ENCODE measurements at regions not wholly inside any gene's neighbourhood (a gene's known extent, or its start where the extent isn't known, plus 50 kb on each side); places are given as distances from the start of the nearest gene placed in this dataset.

DNA sequence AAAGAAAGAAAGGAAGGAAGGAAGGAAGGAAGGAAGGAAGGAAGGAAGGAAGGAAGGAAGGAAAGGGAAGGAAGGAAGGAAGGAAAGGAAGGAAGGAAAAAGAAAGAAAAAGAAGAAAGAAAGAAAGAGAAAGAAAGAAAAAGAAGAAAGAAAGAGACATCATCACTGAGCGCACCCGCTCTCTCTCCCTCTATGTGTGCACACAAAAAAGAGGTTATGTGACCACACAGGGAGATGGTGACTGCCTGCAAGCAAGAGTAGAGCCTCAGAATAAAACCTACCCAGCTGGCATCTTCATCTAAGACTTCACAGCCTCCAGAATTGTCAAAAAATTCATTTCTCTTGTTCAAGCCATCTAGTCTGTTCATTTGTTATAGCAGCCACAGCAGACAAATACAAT, 1307.4 kb upstream of the ACVR2A start:
- TF ChIP-seq, protein P1, sequence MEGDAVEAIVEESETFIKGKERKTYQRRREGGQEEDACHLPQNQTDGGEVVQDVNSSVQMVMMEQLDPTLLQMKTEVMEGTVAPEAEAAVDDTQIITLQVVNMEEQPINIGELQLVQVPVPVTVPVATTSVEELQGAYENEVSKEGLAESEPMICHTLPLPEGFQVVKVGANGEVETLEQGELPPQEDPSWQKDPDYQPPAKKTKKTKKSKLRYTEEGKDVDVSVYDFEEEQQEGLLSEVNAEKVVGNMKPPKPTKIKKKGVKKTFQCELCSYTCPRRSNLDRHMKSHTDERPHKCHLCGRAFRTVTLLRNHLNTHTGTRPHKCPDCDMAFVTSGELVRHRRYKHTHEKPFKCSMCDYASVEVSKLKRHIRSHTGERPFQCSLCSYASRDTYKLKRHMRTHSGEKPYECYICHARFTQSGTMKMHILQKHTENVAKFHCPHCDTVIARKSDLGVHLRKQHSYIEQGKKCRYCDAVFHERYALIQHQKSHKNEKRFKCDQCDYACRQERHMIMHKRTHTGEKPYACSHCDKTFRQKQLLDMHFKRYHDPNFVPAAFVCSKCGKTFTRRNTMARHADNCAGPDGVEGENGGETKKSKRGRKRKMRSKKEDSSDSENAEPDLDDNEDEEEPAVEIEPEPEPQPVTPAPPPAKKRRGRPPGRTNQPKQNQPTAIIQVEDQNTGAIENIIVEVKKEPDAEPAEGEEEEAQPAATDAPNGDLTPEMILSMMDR (IDR thresholded peaks at IDR 0.05; ENCODE audit: extremely low read depth, insufficient read depth, missing control alignments): no peak
- in situ Hi-C loops (cut with MboI; ENCODE audit: low pct_unique_long_range_greater_than_20kb, low sequenced_read_pairs, unreplicated experiment): no loop called here
- DNase-seq (ENCODE audit: low spot score): no peak

DNA sequence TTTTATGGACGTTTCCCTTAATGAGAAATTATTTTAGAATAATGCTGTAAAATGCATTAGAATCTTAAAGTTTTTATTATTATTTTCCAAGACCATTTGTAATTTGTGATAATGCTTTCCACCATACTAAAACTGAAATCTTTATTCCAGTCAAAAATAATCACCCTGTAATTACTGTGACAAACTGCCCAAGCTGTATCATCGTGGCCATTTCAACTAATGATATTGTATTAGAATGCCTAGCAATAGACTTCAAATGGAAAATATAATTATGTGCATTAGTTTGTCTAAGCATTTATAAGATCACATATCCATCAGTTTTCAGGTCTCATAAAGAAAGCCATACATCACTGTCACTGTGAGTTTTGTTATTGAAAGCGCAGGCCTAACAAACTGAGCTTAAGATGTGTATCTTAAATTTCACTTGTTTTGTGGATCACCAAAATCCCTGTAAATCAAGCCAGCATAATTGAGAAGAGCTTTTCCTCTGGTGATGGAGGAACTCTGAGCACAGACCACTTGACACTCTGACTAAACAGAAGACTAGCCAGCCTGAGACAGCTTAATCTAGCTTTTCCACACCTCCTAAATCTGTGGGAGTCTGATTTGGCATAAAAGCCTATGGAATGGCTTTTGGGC, 1312.2 kb upstream of the ACVR2A start:
- in situ Hi-C loops (cut with MboI; ENCODE audit: low pct_unique_long_range_greater_than_20kb, low sequenced_read_pairs, unreplicated experiment): no loop called here
- TF ChIP-seq, protein P1 (IDR thresholded peaks at IDR 0.05; ENCODE audit: extremely low read depth, insufficient read depth, missing control alignments): no peak
- DNase-seq (ENCODE audit: low spot score): no peak

DNA sequence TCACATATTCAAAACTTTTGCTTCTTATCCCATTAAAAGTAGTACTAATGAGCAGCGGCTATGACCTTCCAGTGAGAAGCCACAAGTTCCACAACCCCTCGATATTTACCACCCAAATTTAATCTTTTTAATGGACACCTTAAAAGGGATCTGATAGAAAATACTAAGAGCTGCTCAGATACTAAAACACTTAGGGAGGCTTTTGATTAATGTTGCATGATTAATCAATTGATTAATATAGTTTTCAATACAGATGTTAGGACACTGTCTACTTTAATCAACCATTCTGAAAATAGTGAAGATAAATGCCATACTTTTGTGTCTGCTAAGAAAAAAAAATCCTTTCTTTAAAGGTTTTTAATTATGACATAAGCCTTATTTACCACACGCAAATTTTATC, 1312.8 kb upstream of the ACVR2A start:
- DNase-seq (ENCODE audit: low spot score): no peak
- in situ Hi-C loops (cut with MboI; ENCODE audit: low pct_unique_long_range_greater_than_20kb, low sequenced_read_pairs, unreplicated experiment): no loop called here
- TF ChIP-seq, protein P1 (IDR thresholded peaks at IDR 0.05; ENCODE audit: extremely low read depth, insufficient read depth, missing control alignments): no peak

DNA sequence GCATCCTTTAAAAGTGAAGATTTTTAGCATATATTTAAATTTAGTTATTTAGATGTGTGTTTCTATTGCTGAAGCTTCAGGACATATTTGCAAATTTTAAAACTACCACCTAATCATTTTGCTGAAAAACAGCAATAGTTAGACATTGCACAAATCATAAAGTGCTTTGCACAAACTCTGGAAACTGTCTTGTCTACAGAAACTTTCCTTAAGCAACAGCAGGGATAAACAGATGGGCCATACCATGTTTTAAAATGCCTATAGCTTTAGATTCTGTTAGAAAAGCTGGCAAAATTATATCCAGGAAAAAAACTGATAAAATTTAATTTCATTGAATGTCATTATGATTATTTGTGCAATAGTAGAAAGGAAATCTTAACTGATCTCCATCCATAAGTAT, 1313.9 kb upstream of the ACVR2A start:
- in situ Hi-C loops (cut with MboI; ENCODE audit: low pct_unique_long_range_greater_than_20kb, low sequenced_read_pairs, unreplicated experiment): no loop called here
- TF ChIP-seq, protein P1 (IDR thresholded peaks at IDR 0.05; ENCODE audit: extremely low read depth, insufficient read depth, missing control alignments): no peak
- no peak for DNase-seq (ENCODE audit: low spot score)

DNA sequence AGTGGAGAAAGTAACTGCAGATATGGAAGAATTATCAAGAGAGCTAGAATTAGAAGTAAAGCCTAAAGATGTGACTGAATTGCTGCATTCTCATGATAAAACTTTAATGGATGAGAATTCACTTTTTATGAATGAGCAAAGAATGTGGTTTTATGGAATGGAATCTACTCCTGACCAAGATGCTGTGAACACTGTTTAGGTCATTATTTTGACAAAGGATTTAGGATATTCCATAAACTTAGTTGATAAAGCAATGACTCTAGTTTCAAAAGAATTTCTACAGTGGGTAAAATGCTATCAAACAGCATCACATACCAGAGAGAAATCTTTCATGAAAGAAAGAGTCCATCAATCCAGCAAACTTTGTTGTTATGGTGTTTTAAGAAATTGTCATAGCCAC, 1317.7 kb upstream of the ACVR2A start:
- in situ Hi-C loops (cut with MboI; ENCODE audit: low pct_unique_long_range_greater_than_20kb, low sequenced_read_pairs, unreplicated experiment): no loop called here
- TF ChIP-seq, protein P1 (IDR thresholded peaks at IDR 0.05; ENCODE audit: extremely low read depth, insufficient read depth, missing control alignments): no peak
- no peak for DNase-seq (ENCODE audit: low spot score)

DNA sequence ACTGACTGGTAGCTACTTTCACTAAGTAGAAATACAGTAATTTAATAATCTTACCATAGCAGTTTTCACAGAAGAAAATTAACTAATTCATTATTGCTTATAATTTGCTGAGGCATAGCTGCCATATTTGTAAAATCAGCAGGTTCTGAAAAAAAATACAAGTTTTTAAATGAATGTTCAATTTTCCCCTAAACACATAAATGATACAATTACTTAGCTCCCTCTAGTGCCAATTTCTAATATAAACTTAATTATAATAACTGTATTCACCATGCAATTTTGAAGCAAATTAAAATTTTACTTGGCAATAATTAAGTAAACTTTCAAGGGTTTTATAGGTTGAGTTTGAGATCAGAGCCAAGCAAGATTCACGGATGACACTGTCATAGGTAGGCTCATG, 1321.6 kb upstream of the ACVR2A start:
- TF ChIP-seq, protein P1 (IDR thresholded peaks at IDR 0.05; ENCODE audit: extremely low read depth, insufficient read depth, missing control alignments): no peak
- in situ Hi-C loops (cut with MboI; ENCODE audit: low pct_unique_long_range_greater_than_20kb, low sequenced_read_pairs, unreplicated experiment): no loop called here
- DNase-seq (ENCODE audit: low spot score): no peak

Measured in GM13977 (cell line).